Duodenal mucosa (tissue), 2 donors: ENCODE measurements at regions not wholly inside any gene's neighbourhood (a gene's known extent, or its start where the extent isn't known, plus 50 kb on each side); places are given as distances from the start of the nearest gene placed in this dataset.

Experiments
- H3K27ac ChIP-seq: one replicate; pipeline ENCODE4 v1.7.0; 2013; ENCODE audit warnings: low read depth, low read length
- H3K27me3 ChIP-seq, 2 donors: one replicate each; pipeline ENCODE4 v1.7.0; 2013; ENCODE audit warnings: low read length in 2 of 2, control low read depth in 1 of 2; ENCODE audit not compliant: insufficient read depth in 2 of 2, control insufficient read depth in 1 of 2
- H3K36me3 ChIP-seq, 2 donors: one replicate each; pipeline ENCODE4 v1.7.0; 2013; ENCODE audit warnings: low read length in 2 of 2, control low read depth in 1 of 2; ENCODE audit not compliant: insufficient read depth in 2 of 2, control insufficient read depth in 1 of 2
- H3K4me1 ChIP-seq, 2 donors: one replicate each; pipeline ENCODE4 v1.7.0; 2013; ENCODE audit warnings: low read length in 2 of 2, control low read depth in 1 of 2; ENCODE audit not compliant: insufficient read depth in 2 of 2, control insufficient read depth in 1 of 2
- H3K4me3 ChIP-seq, 2 donors: one replicate each; pipeline ENCODE4 v1.7.0; 2013; ENCODE audit warnings: low read length in 2 of 2, low read depth in 1 of 2
- H3K9ac ChIP-seq, 2 donors: one replicate each; pipeline ENCODE4 v1.7.0; 2013; ENCODE audit warnings: low read length in 2 of 2, low read depth in 1 of 2
- H3K9me3 ChIP-seq, 2 donors: one replicate each; pipeline ENCODE4 v1.7.0; 2013; ENCODE audit warnings: low read length in 2 of 2, control low read depth in 1 of 2; ENCODE audit not compliant: control insufficient read depth in 1 of 2

DNA sequence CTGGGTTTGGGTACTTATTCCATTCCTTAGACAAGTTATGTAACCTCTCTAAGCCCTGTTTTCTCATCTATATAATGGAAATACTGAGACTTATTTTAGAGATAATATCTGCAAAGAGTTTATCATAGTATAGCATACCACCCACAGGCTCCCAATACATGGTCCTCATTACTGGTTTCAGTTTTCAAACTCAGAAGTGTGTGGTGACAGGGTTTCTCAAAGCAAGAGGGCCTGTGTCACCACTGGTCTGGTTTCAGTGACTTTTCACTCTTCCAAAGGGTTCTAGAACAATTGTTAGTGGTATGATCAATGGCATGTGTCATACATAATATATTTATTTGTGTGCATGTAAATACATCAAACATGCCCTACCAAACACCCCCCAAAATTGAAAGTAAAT lies 89.2 kb upstream of the BMPER start:
- Histone ChIP-seq H3K9me3 (no peaks in the 10 kb centered on the region), H3K9ac (no peak overlapping the region), H3K36me3 (no peaks in the 10 kb centered on the region), H3K27ac (no peak overlapping the region), H3K4me3 (no peak overlapping the region), H3K27me3 (no peaks in the 10 kb centered on the region), H3K4me1 (peaks cover 0 to 7% of the 10 kb centered on the region in 2 donors)

DNA sequence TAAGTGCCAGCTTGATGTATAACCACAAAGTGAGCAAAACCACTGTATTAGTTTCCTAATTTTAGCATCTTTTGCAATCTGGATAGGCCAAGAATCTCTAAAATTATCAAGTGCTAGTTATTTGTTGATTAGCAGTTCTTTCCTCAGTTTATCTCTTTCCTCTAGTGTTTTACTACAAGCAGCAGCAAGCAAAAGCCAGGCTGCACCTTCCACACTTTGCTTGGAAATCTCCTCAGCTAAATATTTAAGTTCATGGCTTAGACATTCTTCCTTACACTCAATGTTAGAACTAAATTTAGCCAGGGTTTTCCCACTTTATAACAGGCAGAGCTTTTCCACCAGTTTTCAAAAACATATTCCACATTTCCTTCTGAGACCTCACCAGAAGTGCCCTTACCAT lies 85.7 kb upstream of the BMPER start:
- H3K4me3 ChIP-seq = no peak overlapping the region
- no peaks in the 10 kb centered on the region for H3K36me3 ChIP-seq
- no peaks in the 10 kb centered on the region for H3K9me3 ChIP-seq

DNA sequence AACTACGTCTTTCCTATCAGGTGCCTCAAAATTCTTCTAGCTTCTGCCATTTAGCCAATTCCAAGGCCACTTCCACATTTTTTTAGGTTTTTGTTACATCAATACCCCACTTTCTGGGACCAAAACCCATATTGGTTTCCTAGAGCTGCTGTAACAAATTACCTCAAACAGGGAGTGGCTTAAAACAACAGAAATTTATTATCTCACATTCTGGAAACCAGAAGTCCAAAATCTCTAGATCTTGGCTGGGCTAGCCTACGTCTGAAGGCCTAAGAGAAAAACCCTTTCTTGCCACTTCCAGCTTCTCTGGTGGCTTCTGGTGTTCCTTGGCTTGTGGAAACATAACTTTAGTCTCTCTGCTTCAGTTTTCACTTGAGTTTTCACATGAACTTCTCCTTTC lies 85.1 kb upstream of the BMPER start:
- Histone ChIP-seq H3K4me1 (no peaks in the 10 kb centered on the region), H3K27ac (no peak overlapping the region), H3K36me3 (no peaks in the 10 kb centered on the region)

More for the DNA sequence above, 85.7 kb upstream of the BMPER start:
- H3K4me1 ChIP-seq = no peaks in the 10 kb centered on the region
- no peak overlapping the region for H3K27ac ChIP-seq
- H3K27me3 ChIP-seq = no peaks in the 10 kb centered on the region
- no peak overlapping the region for H3K9ac ChIP-seq

DNA sequence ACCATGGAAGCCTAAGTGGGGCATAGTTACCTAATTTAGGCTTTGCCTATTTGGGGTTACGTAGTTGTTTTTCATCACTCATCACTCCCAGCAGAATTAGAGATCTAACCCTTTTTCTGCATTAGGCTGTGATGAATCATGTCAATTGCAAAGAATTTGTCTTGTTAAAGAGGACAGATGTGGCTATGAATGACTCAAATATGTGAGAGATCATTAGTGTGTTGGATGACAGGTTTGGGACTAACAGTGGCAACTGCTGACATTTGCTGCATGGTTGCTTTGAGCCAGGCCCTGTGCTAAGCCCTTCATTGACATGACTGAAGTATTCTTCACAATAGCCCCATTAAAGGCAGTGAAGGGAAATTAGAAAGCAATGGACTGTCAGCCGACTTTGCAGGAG lies 83.4 kb upstream of the BMPER start:
- Histone ChIP-seq H3K27ac (no peak overlapping the region), H3K27me3 (no peaks in the 10 kb centered on the region), H3K9ac (no peak overlapping the region), H3K4me1 (no peaks in the 10 kb centered on the region), H3K36me3 (no peaks in the 10 kb centered on the region), H3K9me3 (no peaks in the 10 kb centered on the region), H3K4me3 (no peak overlapping the region)

More for the DNA sequence above, 85.1 kb upstream of the BMPER start:
- Histone ChIP-seq H3K9ac (no peak overlapping the region), H3K27me3 (no peaks in the 10 kb centered on the region), H3K4me3 (no peak overlapping the region), H3K9me3 (no peaks in the 10 kb centered on the region)

DNA sequence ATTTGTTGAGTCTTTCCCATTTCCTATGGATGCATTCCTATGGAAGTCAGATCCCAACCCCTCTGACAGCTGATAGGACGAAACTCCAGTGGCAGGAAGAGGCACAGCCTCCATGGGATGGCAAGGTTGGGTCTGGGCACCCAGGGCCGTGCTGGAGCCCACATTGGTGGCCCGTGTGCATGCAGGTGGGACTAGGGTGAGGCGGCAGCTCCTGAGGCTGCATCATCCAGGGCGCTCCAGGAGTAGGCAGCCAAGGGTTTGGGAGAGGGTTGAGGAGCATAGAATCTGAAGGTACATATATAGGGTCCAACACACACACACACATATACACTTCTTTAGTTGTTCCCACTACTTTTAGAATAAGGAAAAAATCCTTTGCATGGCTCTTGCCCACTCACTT lies 81.4 kb upstream of the BMPER start:
- Histone ChIP-seq H3K27ac (no peak overlapping the region), H3K4me1 (no peaks in the 10 kb centered on the region), H3K9me3 (no peaks in the 10 kb centered on the region), H3K4me3 (no peak overlapping the region), H3K27me3 (no peaks in the 10 kb centered on the region), H3K9ac (no peak overlapping the region), H3K36me3 (no peaks in the 10 kb centered on the region)

DNA sequence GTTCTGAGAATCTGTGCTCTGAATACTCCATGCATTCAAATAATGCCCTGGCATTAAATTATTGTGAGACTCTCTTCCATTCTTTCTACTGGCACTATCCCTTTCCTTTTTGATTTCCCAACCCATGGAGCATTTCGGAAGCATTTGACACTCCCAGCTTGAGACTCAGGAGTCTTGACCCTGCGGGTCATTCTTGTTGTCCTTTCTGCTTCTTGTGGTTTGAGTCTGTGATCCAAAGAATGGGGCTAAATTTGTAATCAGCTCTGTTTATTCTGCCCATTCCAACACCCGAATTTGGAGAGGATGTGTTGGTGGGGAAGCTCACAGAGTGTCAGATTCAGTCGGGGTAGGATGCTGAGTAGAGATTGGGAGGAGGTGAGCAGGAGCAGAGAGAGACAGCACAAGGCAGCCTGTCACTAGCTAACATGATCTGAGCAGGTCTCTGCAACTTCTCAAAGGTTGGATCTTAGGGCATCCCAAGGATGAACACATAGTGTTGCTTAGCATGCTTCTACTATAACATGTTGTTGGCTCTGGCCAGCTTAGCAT lies 80.4 kb upstream of the BMPER start:
- H3K27me3 ChIP-seq = no peaks in the 10 kb centered on the region
- no peaks in the 10 kb centered on the region for H3K36me3 ChIP-seq
- H3K27ac ChIP-seq = no peak overlapping the region
- H3K4me1 ChIP-seq = no peaks in the 10 kb centered on the region
- H3K9me3 ChIP-seq = no peaks in the 10 kb centered on the region
- H3K4me3 ChIP-seq = no peak overlapping the region
- H3K9ac ChIP-seq = no peak overlapping the region

DNA sequence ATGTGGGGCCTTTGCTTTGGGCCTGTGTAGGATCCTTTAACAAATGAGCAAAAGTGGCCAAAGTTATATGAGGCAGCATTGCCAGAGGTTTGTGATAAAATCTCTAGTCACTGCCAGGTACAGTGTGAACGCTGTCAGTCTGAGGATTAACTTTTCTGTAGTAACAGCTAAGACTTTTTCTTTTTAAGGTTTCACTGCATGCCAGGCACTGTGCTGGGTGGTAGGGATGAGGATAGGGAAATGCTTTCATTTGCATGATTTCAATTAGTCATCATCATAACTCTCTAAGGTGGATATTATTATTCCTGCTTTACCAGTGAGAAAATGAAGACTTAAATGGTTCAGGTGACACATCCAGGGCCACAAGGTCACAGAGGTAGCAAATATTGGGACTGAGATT lies 79.7 kb upstream of the BMPER start:
- Histone ChIP-seq H3K36me3 (no peaks in the 10 kb centered on the region), H3K4me1 (no peaks in the 10 kb centered on the region), H3K9ac (no peak overlapping the region), H3K27me3 (no peaks in the 10 kb centered on the region), H3K27ac (no peak overlapping the region), H3K4me3 (no peak overlapping the region), H3K9me3 (no peaks in the 10 kb centered on the region)

DNA sequence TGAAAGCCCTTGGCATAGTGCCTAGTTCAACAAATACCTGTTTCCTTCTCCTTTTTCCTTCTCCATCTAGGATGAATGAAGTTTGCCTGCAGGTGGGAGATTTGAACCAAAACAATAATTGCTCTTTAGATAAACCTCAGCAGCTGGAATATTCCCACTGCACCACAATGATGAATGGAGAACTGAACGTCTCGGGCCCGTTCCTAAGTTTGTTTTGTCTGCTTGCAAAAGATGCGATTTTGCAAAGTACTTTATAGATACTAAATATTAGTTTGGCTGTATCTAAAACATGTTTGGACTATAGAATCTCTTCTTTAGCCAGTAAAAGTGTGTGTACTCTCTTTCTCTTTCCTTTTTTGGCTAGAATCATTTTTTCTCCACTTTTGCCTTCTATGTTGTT lies 75.8 kb upstream of the BMPER start:
- no peak overlapping the region for H3K4me3 ChIP-seq
- no peaks in the 10 kb centered on the region for H3K27me3 ChIP-seq
- H3K9me3 ChIP-seq = no peaks in the 10 kb centered on the region
- H3K36me3 ChIP-seq = no peaks in the 10 kb centered on the region
- H3K9ac ChIP-seq = no peak overlapping the region
- no peak overlapping the region for H3K27ac ChIP-seq
- no peaks in the 10 kb centered on the region for H3K4me1 ChIP-seq

DNA sequence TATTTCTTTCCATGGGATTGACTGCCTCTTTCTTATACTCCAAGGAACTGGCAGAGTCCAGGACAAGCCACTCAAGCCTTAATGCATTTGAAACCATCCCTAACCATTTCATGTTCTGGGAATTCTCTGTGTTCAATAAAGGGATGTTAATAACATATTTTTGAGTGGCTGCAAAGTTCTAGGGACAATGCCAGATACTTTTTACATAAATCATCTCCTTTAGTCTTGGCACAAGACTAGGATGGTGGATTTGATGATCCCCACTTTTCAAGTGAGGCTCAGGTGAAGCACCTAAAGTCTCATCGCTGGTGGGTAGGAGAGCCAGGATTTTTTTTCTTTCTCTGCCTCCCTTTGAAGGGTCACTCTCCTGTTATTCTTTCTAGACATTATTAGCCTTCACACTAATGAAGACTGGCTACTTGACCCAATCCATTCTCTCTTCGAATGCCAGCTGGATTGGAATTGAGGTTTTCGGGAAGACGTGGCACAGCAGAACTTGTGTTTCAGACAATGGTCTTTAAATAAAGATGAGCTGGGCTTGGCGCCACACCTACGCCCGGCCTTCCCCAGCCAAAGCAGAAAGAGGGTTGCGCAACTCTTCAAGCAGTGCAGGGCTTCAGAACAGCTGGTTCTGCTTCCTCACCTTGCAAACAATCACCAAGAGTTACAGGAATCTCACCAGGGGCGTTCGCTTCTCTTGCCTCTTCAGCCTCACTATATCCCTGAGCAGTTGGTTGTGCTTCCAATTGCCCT lies 73.8 kb upstream of the BMPER start:
- Histone ChIP-seq H3K27ac (no peak overlapping the region), H3K36me3 (no peaks in the 10 kb centered on the region), H3K27me3 (no peaks in the 10 kb centered on the region), H3K4me1 (no peaks in the 10 kb centered on the region), H3K9ac (no peak overlapping the region), H3K4me3 (no peak overlapping the region), H3K9me3 (no peaks in the 10 kb centered on the region)

DNA sequence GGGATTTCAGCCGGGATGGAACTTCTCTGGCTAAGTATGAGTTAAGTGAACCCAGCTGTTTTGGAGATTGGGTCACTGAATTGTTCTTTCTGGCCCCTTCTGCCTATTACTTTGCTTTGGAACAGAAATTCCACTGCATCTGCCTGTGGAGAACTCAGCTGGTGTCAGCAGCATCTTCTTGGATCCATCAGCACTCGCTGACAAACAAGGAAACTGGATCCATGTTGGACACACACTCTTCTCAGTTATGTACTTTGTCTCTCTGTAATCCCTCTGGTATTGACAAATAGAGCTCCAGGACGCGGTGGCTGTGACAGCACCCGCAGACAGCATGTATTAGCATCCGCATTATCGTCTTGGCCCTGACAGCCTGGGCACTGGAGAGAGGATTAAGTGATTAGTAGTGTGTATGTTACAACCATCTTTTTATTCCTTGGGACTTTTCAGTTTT lies 73.0 kb upstream of the BMPER start:
- Histone ChIP-seq H3K36me3 (no peaks in the 10 kb centered on the region), H3K4me3 (no peak overlapping the region), H3K9ac (no peak overlapping the region), H3K27me3 (no peaks in the 10 kb centered on the region), H3K4me1 (no peaks in the 10 kb centered on the region), H3K9me3 (no peaks in the 10 kb centered on the region), H3K27ac (no peak overlapping the region)
